ENCODE measurements at regions not wholly inside any gene's neighbourhood (a gene's known extent, or its start where the extent isn't known, plus 50 kb on each side); places are given as distances from the start of the nearest gene placed in this dataset.

DNA sequence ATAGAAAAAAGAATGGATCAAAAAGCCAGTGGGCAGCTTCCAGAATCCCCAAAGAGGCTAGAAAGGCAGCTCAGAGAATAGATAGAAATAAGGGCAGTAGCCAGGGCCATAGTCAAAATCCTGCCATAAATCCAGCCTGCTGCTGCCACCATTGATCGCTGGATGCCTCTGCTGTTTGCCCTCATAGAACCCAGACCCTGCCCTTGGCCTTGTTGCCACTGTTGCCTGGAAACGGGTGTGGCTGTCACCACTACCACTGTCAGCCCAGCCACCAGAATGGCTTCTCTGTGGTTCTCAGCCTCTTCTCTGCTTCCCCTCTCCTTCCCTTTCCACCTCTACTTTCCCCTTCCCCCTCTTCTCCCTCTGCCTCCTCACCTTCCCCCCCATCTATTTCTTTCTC, 57.8 kb downstream of the HHEX start (continued):
- TF ChIP-seq PKNOX1 (IDR thresholded peaks at IDR 0.05) (0 out of 2 replicates have a peak, but pooled peaks have one; percentile 10), MBD1 (CRISPR knock-in tag; IDR thresholded peaks at IDR 0.05) (no peak), ZNF77 (CRISPR knock-in tag; IDR thresholded peaks at IDR 0.05) (no peak), KLF6 (CRISPR knock-in tag; IDR thresholded peaks at IDR 0.05; ENCODE audit: borderline replicate concordance) (no peak), ZNF174 (CRISPR knock-in tag; IDR thresholded peaks at IDR 0.05) (no peak), NEUROD1 (IDR thresholded peaks at IDR 0.05; ENCODE audit: borderline replicate concordance, low read depth, low read length, partially characterized antibody) (no peak), ZNF282 (CRISPR knock-in tag; IDR thresholded peaks at IDR 0.05) (no peak), DMBX1 (CRISPR knock-in tag; IDR thresholded peaks at IDR 0.05; ENCODE audit: borderline replicate concordance) (0 out of 2 replicates have a peak, but pooled peaks have one; percentile 39), ZNF184 (CRISPR knock-in tag; IDR thresholded peaks at IDR 0.05) (no peak), FOXJ2 (tag; IDR thresholded peaks at IDR 0.05) (peak; percentile 68; the same call in 1 of the 2 replicates), E4F1 (CRISPR knock-in tag; IDR thresholded peaks at IDR 0.05; ENCODE audit: borderline replicate concordance) (no peak), ELK3 (CRISPR knock-in tag; IDR thresholded peaks at IDR 0.05) (no peak), OTX1 (CRISPR knock-in tag; IDR thresholded peaks at IDR 0.05) (0 out of 2 replicates have a peak, but pooled peaks have one; percentile 47), MLLT1 (IDR thresholded peaks at IDR 0.05) (no peak), ESRRB (CRISPR knock-in tag; IDR thresholded peaks at IDR 0.05; ENCODE audit: borderline replicate concordance) (no peak), ZNF584 (CRISPR knock-in tag; IDR thresholded peaks at IDR 0.05; ENCODE audit: low read depth) (no peak), ELF4 (CRISPR knock-in tag; IDR thresholded peaks at IDR 0.05) (no peak)
- TF ChIP-seq, protein P1, sequence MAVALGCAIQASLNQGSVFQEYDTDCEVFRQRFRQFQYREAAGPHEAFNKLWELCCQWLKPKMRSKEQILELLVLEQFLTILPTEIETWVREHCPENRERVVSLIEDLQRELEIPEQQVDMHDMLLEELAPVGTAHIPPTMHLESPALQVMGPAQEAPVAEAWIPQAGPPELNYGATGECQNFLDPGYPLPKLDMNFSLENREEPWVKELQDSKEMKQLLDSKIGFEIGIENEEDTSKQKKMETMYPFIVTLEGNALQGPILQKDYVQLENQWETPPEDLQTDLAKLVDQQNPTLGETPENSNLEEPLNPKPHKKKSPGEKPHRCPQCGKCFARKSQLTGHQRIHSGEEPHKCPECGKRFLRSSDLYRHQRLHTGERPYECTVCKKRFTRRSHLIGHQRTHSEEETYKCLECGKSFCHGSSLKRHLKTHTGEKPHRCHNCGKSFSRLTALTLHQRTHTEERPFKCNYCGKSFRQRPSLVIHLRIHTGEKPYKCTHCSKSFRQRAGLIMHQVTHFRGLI (CRISPR knock-in tag; IDR thresholded peaks at IDR 0.05) = no peak

Measured in K562 (cell line).